Stomach (tissue), 8 donors: ENCODE measurements at regions not wholly inside any gene's neighbourhood (a gene's known extent, or its start where the extent isn't known, plus 50 kb on each side); places are given as distances from the start of the nearest gene placed in this dataset.

ENCODE experiments used
- DNase-seq, 2 donors: peaks; one replicate each; pipeline versions ENCODE4 v3.0.0 to v3.0.0-alpha.2; 2013 to 2019
- H3K27ac ChIP-seq, 5 donors: fragments of 200-600 bp in 4 of 5; sonication (generic) in 4 of 5; one replicate each; pipeline ENCODE4 v1.5.1; 2013 to 2019; ENCODE audit warnings: mild to moderate bottlenecking in 1 of 5, moderate library complexity in 1 of 5
- H3K27me3 ChIP-seq, 3 donors: fragments of 200-600 bp; sonication (generic); one replicate each; pipeline ENCODE4 v1.5.1; 2017 to 2019; ENCODE audit warnings: mixed run types in 1 of 3
- H3K36me3 ChIP-seq, 4 donors: fragments of 200-600 bp; sonication (generic); 1 replicate in 3 of 4; 2 replicates in 1 of 4; pipeline ENCODE4 v1.5.1; 2016 to 2019
- H3K4me1 ChIP-seq, 4 donors: fragments of 200-600 bp; sonication (generic); one replicate each; pipeline ENCODE4 v1.5.1; 2016 to 2019
- H3K4me3 ChIP-seq, 4 donors: fragments of 200-600 bp; sonication (generic) in 3 of 4; one replicate each; pipeline ENCODE4 v1.5.1; 2016 to 2019; ENCODE audit warnings: mild to moderate bottlenecking in 1 of 4
- H3K9me3 ChIP-seq, 4 donors: fragments of 200-600 bp; sonication (generic); one replicate each; pipeline ENCODE4 v1.5.1; 2016 to 2019
- EP300 ChIP-seq: sonication (generic); formaldehyde crosslinking; IDR thresholded peaks from one replicate; pipeline ENCODE4 v1.6.1; 2017; ENCODE audit warnings: antibody characterized with exemption
- POLR2A ChIP-seq, 4 donors: fragments of 450-650 bp; IDR thresholded peaks; one replicate each; pipeline ENCODE4 v1.6.1; 2016; ENCODE audit warnings: antibody characterized with exemption in 4 of 4, control low read depth in 2 of 4, mild to moderate bottlenecking in 1 of 4, moderate library complexity in 1 of 4
- POLR2AphosphoS5 ChIP-seq, 3 donors: sonication (generic); formaldehyde crosslinking; IDR thresholded peaks; one replicate each; pipeline ENCODE4 v1.6.1; 2016; ENCODE audit warnings: antibody characterized with exemption in 3 of 3
- WGBS, 5 donors: extraction: QIAGEN DNeasy Blood & Tissue Kit in 3 of 5; methylation state at CpG; one replicate each; pipeline versions ENCODE4 v1.1.5 to v1.1.7; 2013 to 2018; 5-methylcytosine and 5-hydroxymethylcytosine counted together
- intact Hi-C: fragments of 100-400 bp; cut with DNase I; formaldehyde crosslinking; loops from one replicate; pipeline ENCODE4 v1.15.1; 2023; ENCODE audit warnings: low total_unique reads
- TF ChIP-seq, protein P1 (sequence below), 7 experiments: fragments of 450-650 bp in 4 of 7; fragments of 200-600 bp in 3 of 7; sonication (generic) in 3 of 7; IDR thresholded peaks; one replicate each; pipeline ENCODE4 v1.5.1; 2016 to 2019; ENCODE audit warnings: antibody characterized with exemption in 7 of 7, control low read depth in 2 of 7, mild to moderate bottlenecking in 1 of 7
- donor health status: healthy with polysubstance abuse.
- donor health status: Bipolar disorder and iron deficiency.
- donor health status: healthy.

GRCh38 chr11:71364806-71365205 lies 83.4 kb downstream of the DHCR7 start:
- no peaks in the 10 kb centered on the region for H3K9me3 ChIP-seq
- H3K27me3 ChIP-seq, result peaks cover 0 to 17% (median 0%) of the 10 kb centered on the region in 3 donors
- no peak overlapping the region for H3K4me3 ChIP-seq
- no peaks in the 10 kb centered on the region for H3K36me3 ChIP-seq
- intact Hi-C loops, result no loop called here
- DNase-seq, result no peak
- TF ChIP-seq POLR2A (IDR thresholded peaks at IDR 0.05), result no peak
- TF ChIP-seq, protein P1, sequence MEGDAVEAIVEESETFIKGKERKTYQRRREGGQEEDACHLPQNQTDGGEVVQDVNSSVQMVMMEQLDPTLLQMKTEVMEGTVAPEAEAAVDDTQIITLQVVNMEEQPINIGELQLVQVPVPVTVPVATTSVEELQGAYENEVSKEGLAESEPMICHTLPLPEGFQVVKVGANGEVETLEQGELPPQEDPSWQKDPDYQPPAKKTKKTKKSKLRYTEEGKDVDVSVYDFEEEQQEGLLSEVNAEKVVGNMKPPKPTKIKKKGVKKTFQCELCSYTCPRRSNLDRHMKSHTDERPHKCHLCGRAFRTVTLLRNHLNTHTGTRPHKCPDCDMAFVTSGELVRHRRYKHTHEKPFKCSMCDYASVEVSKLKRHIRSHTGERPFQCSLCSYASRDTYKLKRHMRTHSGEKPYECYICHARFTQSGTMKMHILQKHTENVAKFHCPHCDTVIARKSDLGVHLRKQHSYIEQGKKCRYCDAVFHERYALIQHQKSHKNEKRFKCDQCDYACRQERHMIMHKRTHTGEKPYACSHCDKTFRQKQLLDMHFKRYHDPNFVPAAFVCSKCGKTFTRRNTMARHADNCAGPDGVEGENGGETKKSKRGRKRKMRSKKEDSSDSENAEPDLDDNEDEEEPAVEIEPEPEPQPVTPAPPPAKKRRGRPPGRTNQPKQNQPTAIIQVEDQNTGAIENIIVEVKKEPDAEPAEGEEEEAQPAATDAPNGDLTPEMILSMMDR (IDR thresholded peaks at IDR 0.05), result no peak
- TF ChIP-seq EP300, result no peak
- TF ChIP-seq POLR2AphosphoS5 (IDR thresholded peaks at IDR 0.05), result no peak
- no peaks in the 10 kb centered on the region for H3K4me1 ChIP-seq
- no peak overlapping the region for H3K27ac ChIP-seq
- 89 to 98% (median 91%) methylated on average over 4 to 5 of the region's 5 CpGs for WGBS, 5 donors

DNA sequence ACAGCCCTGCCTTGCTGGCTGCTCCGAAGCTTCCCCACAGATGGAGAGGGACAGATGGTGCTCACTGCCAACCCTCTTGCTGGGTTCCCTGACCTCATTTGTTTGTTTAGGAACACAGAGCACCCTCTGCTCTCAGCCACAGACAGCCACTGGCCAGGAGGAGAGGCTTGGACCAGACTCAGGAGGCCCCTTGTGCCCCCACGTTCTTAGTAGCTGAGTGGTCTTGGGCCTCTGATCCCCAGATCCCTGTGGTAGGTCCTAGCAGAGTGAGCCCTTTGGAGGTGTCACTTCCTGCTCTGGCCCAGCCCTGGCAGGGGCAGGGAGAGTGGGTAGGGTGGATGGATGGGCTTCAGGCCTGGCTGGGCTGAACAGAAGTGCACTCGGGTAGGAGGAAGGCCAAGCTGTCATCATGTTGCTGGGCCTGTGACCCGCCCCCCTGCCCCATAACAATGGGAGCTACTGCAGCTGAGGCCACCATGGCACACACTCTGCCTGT lies 84.0 kb downstream of the DHCR7 start:
- Histone ChIP-seq H3K4me1 (no peaks in the 10 kb centered on the region), H3K36me3 (no peaks in the 10 kb centered on the region), H3K4me3 (no peak overlapping the region), H3K27ac (no peak overlapping the region), H3K27me3 (peaks cover 0 to 16% (median 0%) of the 10 kb centered on the region in 3 donors), H3K9me3 (no peaks in the 10 kb centered on the region)
- intact Hi-C loops, result no loop called here
- peak in 1 of 2 donors; percentile 30 for DNase-seq
- WGBS, 5 donors, result 58 to 70% (median 63%) methylated on average over 2 to 4 of the region's 4 CpGs
- TF ChIP-seq POLR2A (IDR thresholded peaks at IDR 0.05) (no peak), EP300 (no peak)

DNA sequence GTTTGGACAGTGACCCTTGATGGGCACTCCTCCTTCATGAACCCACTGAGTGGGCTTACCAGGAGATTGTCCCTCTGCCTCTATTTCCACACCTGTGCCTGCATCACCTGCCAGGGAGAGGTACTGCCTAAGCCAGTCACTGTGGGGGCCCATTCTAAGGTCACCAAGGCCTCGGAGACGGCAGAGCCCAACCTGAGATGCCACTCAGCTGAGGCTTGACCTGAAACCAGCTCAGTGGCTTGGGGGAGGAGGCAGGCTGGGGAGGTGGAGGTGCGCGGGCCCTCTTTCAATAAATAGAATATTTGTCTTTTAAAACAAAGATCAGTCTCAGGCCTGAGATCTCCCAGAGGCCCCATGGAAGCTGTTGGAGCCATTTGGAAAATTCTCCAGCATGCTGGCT lies 84.5 kb downstream of the DHCR7 start:
- no peaks in the 10 kb centered on the region for H3K4me1 ChIP-seq
- no peak overlapping the region for H3K27ac ChIP-seq
- intact Hi-C loops, result no loop called here
- no peaks in the 10 kb centered on the region for H3K9me3 ChIP-seq
- 80 to 100% (median 88%) methylated on average over 4 of the region's 4 CpGs for WGBS, 5 donors
- peaks cover 0 to 11% (median 0%) of the 10 kb centered on the region in 3 donors for H3K27me3 ChIP-seq
- DNase-seq, result no peak
- no peaks in the 10 kb centered on the region for H3K36me3 ChIP-seq
- TF ChIP-seq, protein P1 (IDR thresholded peaks at IDR 0.05), result no peak
- TF ChIP-seq POLR2A (IDR thresholded peaks at IDR 0.05) (no peak), EP300 (no peak), POLR2AphosphoS5 (IDR thresholded peaks at IDR 0.05) (no peak)
- H3K4me3 ChIP-seq, result no peak overlapping the region

DNA sequence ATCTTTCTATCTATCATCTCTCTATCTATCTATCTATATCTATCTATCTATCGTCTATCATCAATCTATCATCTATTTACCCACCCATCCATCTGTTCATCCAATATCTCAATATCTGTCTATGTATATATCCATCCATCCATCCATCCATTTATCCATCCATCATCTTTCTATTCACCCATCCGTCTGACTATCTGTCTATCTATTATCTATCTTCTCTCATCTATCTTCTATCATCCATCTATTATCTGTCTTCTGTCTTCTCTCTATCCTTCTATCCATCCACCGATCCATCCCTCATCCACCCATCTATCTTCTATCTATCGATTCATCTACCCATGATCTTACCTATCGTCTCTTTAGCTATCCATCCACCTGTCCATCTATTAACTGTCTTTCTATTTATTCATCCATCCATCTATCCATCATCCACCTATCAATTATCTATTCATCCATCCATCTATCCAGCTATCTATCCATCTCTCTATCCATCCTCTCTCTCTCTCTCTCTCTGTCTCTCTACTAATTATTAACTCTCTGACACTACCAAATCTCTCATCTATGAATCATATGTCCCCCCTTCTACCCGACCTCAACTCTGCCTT lies 89.1 kb downstream of the DHCR7 start:
- intact Hi-C loops, result no loop called here
- no peak overlapping the region for H3K27ac ChIP-seq
- H3K27me3 ChIP-seq, result peaks cover 0 to 4% (median 0%) of the 10 kb centered on the region in 3 donors

More for the DNA sequence above, 89.1 kb downstream of the DHCR7 start:
- Histone ChIP-seq H3K4me3 (no peak overlapping the region), H3K4me1 (no peaks in the 10 kb centered on the region), H3K9me3 (no peaks in the 10 kb centered on the region), H3K36me3 (no peaks in the 10 kb centered on the region)
- 85 to 91% (median 88%) methylated on average over 6 of the region's 6 CpGs for WGBS, 5 donors
- DNase-seq, result no peak
- TF ChIP-seq, protein P1 (IDR thresholded peaks at IDR 0.05), result no peak
- TF ChIP-seq POLR2AphosphoS5 (IDR thresholded peaks at IDR 0.05) (no peak), POLR2A (IDR thresholded peaks at IDR 0.05) (no peak), EP300 (no peak)
